ENCODE measurements at regions not wholly inside any gene's neighbourhood (a gene's known extent, or its start where the extent isn't known, plus 50 kb on each side); places are given as distances from the start of the nearest gene placed in this dataset.

- TF ChIP-seq TP53 (CRISPR knock-in tag; IDR thresholded peaks at IDR 0.05) (no peak), CTCF (IDR thresholded peaks at IDR 0.05) (no peak), RCOR1 (IDR thresholded peaks at IDR 0.05; ENCODE audit: low read depth, low read length) (no peak), POLR2A (IDR thresholded peaks at IDR 0.05; ENCODE audit: low read length) (no peak)
Measured at GRCh38 chr13:37270226-37271001, 164.9 kb upstream of the CSNK1A1L start.
